ENCODE measurements at regions not wholly inside any gene's neighbourhood (a gene's known extent, or its start where the extent isn't known, plus 50 kb on each side); places are given as distances from the start of the nearest gene placed in this dataset.

DNA sequence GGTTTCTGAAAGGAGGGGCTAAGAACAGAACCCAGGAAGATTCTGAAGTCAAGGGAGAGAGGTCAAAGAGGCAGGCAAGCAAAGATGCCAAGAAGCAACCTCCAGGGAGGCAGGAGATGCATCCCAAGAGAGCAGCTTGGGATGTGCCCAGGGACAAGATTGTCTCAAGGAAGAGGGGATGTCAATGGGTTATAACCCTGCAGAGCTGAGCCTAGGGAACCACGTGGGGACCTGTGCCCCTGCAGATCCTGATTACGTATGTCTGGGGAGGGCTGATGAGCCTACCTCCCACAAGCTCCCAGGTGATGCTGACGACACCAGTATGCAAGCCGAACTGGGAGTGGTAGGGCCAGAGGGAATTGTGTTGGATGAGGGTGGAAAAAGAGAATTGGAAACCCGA lies 70.9 kb upstream of the IRS2 start:
- intact Hi-C loops (cut with DNase I), result no loop called here
- DNase-seq, result no peak
- Histone ChIP-seq H3K4me3 (no peak overlapping the region), H3K27ac (no peak overlapping the region), H3K27me3 (no peaks in the 10 kb centered on the region), H3K9me3 (no peaks in the 10 kb centered on the region), H3K36me3 (no peaks in the 10 kb centered on the region), H3K4me1 (no peaks in the 10 kb centered on the region), H3K9ac (ENCODE audit: low read depth in 2 of 2, low read length in 2 of 2) (no peak overlapping the region)
- TF ChIP-seq, protein P1, sequence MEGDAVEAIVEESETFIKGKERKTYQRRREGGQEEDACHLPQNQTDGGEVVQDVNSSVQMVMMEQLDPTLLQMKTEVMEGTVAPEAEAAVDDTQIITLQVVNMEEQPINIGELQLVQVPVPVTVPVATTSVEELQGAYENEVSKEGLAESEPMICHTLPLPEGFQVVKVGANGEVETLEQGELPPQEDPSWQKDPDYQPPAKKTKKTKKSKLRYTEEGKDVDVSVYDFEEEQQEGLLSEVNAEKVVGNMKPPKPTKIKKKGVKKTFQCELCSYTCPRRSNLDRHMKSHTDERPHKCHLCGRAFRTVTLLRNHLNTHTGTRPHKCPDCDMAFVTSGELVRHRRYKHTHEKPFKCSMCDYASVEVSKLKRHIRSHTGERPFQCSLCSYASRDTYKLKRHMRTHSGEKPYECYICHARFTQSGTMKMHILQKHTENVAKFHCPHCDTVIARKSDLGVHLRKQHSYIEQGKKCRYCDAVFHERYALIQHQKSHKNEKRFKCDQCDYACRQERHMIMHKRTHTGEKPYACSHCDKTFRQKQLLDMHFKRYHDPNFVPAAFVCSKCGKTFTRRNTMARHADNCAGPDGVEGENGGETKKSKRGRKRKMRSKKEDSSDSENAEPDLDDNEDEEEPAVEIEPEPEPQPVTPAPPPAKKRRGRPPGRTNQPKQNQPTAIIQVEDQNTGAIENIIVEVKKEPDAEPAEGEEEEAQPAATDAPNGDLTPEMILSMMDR (IDR thresholded peaks at IDR 0.05), result no peak

DNA sequence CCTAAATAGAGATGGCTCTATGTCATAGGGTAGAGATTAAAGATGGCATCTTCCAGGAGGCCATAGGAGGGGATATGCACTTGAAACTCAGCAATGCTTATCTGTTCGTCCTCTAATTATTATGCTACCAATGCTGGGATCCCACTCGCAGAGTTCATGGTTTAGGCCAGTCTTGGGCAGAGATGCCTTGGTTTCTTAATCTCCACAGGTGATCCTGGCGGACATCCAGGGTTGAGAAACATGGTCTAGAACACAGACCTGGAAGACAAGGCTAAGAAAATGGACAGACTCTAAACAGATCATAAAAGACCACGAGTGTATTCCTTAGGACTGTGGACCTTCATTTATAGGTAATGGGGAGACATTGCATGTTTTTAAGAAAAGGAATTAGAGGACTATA lies 70.0 kb upstream of the IRS2 start:
- no peaks in the 10 kb centered on the region for H3K4me1 ChIP-seq
- H3K9ac ChIP-seq (ENCODE audit: low read depth in 2 of 2, low read length in 2 of 2), result no peak overlapping the region
- no peak for DNase-seq
- no peak overlapping the region for H3K4me3 ChIP-seq
- H3K27me3 ChIP-seq, result no peaks in the 10 kb centered on the region
- H3K36me3 ChIP-seq, result no peaks in the 10 kb centered on the region
- intact Hi-C loops (cut with DNase I), result no loop called here
- no peaks in the 10 kb centered on the region for H3K9me3 ChIP-seq
- H3K27ac ChIP-seq, result no peak overlapping the region
- TF ChIP-seq, protein P1 (IDR thresholded peaks at IDR 0.05), result no peak

GRCh38 chr13:109853153-109853552 lies 66.8 kb upstream of the IRS2 start:
- H3K4me1 ChIP-seq, result no peaks in the 10 kb centered on the region
- no peaks in the 10 kb centered on the region for H3K36me3 ChIP-seq
- TF ChIP-seq, protein P1 (IDR thresholded peaks at IDR 0.05), result no peak
- intact Hi-C loops (cut with DNase I), result no loop called here
- no peak overlapping the region for H3K27ac ChIP-seq
- no peak overlapping the region for H3K9ac ChIP-seq (ENCODE audit: low read depth in 2 of 2, low read length in 2 of 2)
- H3K9me3 ChIP-seq, result no peaks in the 10 kb centered on the region
- no peak for DNase-seq
- H3K4me3 ChIP-seq, result no peak overlapping the region
- no peaks in the 10 kb centered on the region for H3K27me3 ChIP-seq

DNA sequence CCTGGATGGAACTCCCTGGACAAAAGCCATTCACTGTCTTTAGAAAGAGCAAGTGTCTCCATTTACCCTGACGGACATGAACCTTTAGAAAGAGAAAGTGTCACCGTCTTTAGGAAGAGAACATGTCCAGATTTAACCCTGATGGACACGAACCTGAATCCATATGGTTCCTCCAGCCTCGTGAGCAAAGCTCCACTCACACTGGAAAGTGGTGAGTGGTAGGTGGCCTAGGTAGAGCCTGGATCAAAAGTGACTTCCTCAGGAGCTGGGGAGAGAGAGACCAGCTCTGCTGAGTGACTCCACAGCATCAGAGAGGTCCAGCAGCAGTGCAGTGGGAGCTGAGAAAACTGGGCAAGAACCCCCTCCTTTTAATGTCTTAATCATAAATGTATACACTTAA lies 59.8 kb upstream of the IRS2 start:
- Histone ChIP-seq H3K9me3 (no peaks in the 10 kb centered on the region), H3K4me1 (no peaks in the 10 kb centered on the region), H3K4me3 (no peak overlapping the region), H3K36me3 (no peaks in the 10 kb centered on the region), H3K27ac (no peak overlapping the region), H3K27me3 (no peaks in the 10 kb centered on the region), H3K9ac (ENCODE audit: low read depth in 2 of 2, low read length in 2 of 2) (no peak overlapping the region)
- intact Hi-C loops (cut with DNase I), result no loop called here
- DNase-seq, result no peak
- TF ChIP-seq, protein P1 (IDR thresholded peaks at IDR 0.05), result no peak

DNA sequence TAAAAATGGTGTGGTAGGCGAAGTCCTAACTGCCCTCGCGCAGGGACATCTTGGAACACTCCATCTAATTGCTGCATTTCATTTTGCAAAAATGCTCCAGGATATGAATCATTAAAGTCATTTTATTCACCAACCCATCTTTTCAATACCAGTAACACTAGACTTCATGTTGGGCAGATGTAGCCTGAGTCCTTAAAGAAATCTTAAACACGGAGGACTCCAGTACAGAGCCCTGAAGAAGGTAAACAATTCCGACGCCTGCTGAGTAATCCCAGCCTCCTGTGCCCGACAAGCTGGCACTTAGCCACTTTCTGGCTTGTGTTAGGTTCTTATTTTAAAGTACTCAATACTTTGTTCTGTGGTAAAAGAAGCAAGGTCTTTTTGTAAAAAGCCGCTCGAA lies 58.0 kb upstream of the IRS2 start:
- Histone ChIP-seq H3K27me3 (no peaks in the 10 kb centered on the region), H3K36me3 (no peaks in the 10 kb centered on the region), H3K9me3 (no peaks in the 10 kb centered on the region), H3K27ac (no peak overlapping the region), H3K4me1 (no peaks in the 10 kb centered on the region), H3K4me3 (no peak overlapping the region), H3K9ac (ENCODE audit: low read depth in 2 of 2, low read length in 2 of 2) (no peak overlapping the region)
- intact Hi-C loops (cut with DNase I), result no loop called here
- TF ChIP-seq, protein P1 (IDR thresholded peaks at IDR 0.05), result no peak
- DNase-seq, result no peak

DNA sequence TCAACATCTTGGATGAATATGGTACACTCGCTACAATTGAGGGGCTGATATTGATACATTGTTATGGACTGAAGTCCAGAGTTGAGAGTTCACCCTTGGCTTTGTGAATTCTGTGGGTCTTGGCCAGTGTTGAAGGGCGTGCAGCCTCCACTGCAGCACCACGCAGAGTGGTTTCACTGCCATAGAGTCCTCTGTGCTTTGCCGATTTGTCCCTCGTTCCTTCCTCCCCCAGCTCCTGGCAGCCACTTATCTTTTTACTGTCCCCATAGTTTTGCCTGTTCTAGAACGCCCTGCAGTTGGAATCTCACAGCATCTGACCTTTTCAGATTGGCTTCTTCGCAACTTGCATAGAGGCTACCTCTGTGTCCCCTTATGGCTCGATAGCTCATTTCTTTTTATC lies 57.3 kb upstream of the IRS2 start:
- no peaks in the 10 kb centered on the region for H3K27me3 ChIP-seq
- TF ChIP-seq, protein P1 (IDR thresholded peaks at IDR 0.05), result no peak
- H3K27ac ChIP-seq, result no peak overlapping the region
- DNase-seq, result no peak
- no peaks in the 10 kb centered on the region for H3K4me1 ChIP-seq
- H3K4me3 ChIP-seq, result no peak overlapping the region
- intact Hi-C loops (cut with DNase I), result no loop called here
- no peak overlapping the region for H3K9ac ChIP-seq (ENCODE audit: low read depth in 2 of 2, low read length in 2 of 2)
- H3K36me3 ChIP-seq, result no peaks in the 10 kb centered on the region
- no peaks in the 10 kb centered on the region for H3K9me3 ChIP-seq
